K562 (cell line): ENCODE measurements at regions not wholly inside any gene's neighbourhood (a gene's known extent, or its start where the extent isn't known, plus 50 kb on each side); places are given as distances from the start of the nearest gene placed in this dataset.

ENCODE experiments used
- ATAC-seq: fragments of 200-7000 bp; cut with Tn5 transposase; 3 replicates; pipeline ENCODE4 v1.9.1; 2020; ENCODE audit warnings: moderate library complexity
- BruUV-seq: library from RNA; stranded (reverse); fragments of 400-500 nt; replicated peaks from 2 replicates; lab custom pipeline; 2021; lab: Mats Ljungman, UMichigan
- CTCF ChIA-PET: fragments of 300-600 bp; formaldehyde crosslinking; extraction: SDS; loops from one replicate; lab custom pipeline; 2021; ENCODE audit warnings: low intra/inter-chr PET ratio; lab: Yijun Ruan, JAX
- POLR2A ChIA-PET: fragments of 300-600, 350-650 bp; sonication (Branson Sonifier 250); formaldehyde crosslinking; extraction: SDS; loops from one replicate; lab custom pipeline; 2021; ENCODE audit warnings: antibody characterized with exemption, inconsistent platforms; lab: Yijun Ruan, JAX
- DNase-seq, 4 experiments: peaks; one replicate each; pipeline versions ENCODE4 v3.0.0 to v3.0.0-alpha.2; 2011 to 2018; ENCODE audit warnings: low spot score in 3 of 4, mixed read lengths in 3 of 4; ENCODE audit errors: extremely low read depth in 1 of 4
- FAIRE-seq: peaks from 2 replicates; lab custom pipeline; 2011; peaks lifted over from hg19 to GRCh38; lab: Jason Lieb, UNC
- H2AFZ ChIP-seq: 2 replicates; pipeline ENCODE4 v1.6.0; 2011; ENCODE audit warnings: low read depth, low read length, control low read depth, inconsistent platforms
- H3K27ac ChIP-seq: fragments of 200-600 bp; 3 replicates; pipeline ENCODE4 v1.8.0; 2011; ENCODE audit warnings: low read depth, mild to moderate bottlenecking, control low read depth, inconsistent platforms, low read length, moderate library complexity, mixed read lengths; ENCODE audit errors: extremely low read depth
- H3K27me3 ChIP-seq, 2 experiments: fragments of 300-600 bp in 1 of 2; 2 replicates in 1 of 2; 3 replicates in 1 of 2; pipeline versions ENCODE4 v1.6.0 to v1.8.0; 2011; ENCODE audit warnings: inconsistent platforms in 2 of 2, low read length in 2 of 2, mild to moderate bottlenecking in 1 of 2, mixed read lengths in 1 of 2, moderate library complexity in 1 of 2; ENCODE audit not compliant: control insufficient read depth in 2 of 2, insufficient read depth in 2 of 2
- H3K36me3 ChIP-seq: fragments of 300-600 bp; 3 replicates; pipeline ENCODE4 v1.8.0; 2011; ENCODE audit warnings: mild to moderate bottlenecking, low read length, inconsistent platforms; ENCODE audit not compliant: control insufficient read depth, insufficient read depth
- H3K4me1 ChIP-seq, 2 experiments: fragments of 200-600 bp in 1 of 2; replicated peaks in 1 of 2; 2 replicates in 1 of 2; 3 replicates in 1 of 2; pipeline versions ENCODE4 v1.5.1 to v1.8.0; 2011; ENCODE audit warnings: inconsistent platforms in 2 of 2, low read length in 2 of 2, mild to moderate bottlenecking in 1 of 2, mixed read lengths in 1 of 2, moderate library complexity in 1 of 2; ENCODE audit not compliant: control insufficient read depth in 2 of 2, insufficient read depth in 2 of 2
- H3K4me2 ChIP-seq: 2 replicates; pipeline ENCODE4 v1.6.1; 2011; ENCODE audit warnings: low read length, control low read depth, inconsistent platforms, mixed read lengths; ENCODE audit not compliant: insufficient read depth
- H3K4me3 ChIP-seq: fragments of 200-600 bp; sonication (generic), shearing (Covaris generic); 2 replicates; pipeline ENCODE4 v1.5.1; 2016; ENCODE audit warnings: control low read depth, inconsistent platforms
- H3K79me2 ChIP-seq: fragments of 200-600 bp; 3 replicates; pipeline ENCODE4 v1.8.0; 2011; ENCODE audit warnings: low read length, inconsistent platforms; ENCODE audit not compliant: control insufficient read depth, insufficient read depth
- H3K9ac ChIP-seq, 2 experiments: 2 replicates each; pipeline versions ENCODE4 v1.6.0 to v1.6.1; 2011; ENCODE audit warnings: low read depth in 2 of 2, low read length in 2 of 2, control low read depth in 1 of 2, inconsistent platforms in 1 of 2, mild to moderate bottlenecking in 1 of 2, mixed read lengths in 1 of 2; ENCODE audit not compliant: insufficient read depth in 1 of 2
- H3K9me1 ChIP-seq: one replicate; pipeline ENCODE4 v1.6.0; 2011; ENCODE audit warnings: inconsistent platforms, mild to moderate bottlenecking, low read length, moderate library complexity; ENCODE audit not compliant: control insufficient read depth, insufficient read depth
- H3K9me3 ChIP-seq: replicated peaks from 2 replicates; pipeline ENCODE4 v1.5.1; 2011; ENCODE audit warnings: low read depth, low read length, inconsistent platforms; ENCODE audit not compliant: control insufficient read depth, insufficient read depth
- H4K20me1 ChIP-seq: replicated peaks from 2 replicates; pipeline ENCODE4 v1.6.1; 2011; ENCODE audit warnings: low read length, inconsistent platforms, mixed read lengths; ENCODE audit not compliant: control insufficient read depth, insufficient read depth
- BRF1 ChIP-seq: IDR thresholded peaks from 3 replicates; pipeline ENCODE4 v1.6.1; 2011; ENCODE audit warnings: borderline replicate concordance, mild to moderate bottlenecking; ENCODE audit not compliant: insufficient read length; ENCODE audit errors: extremely low read depth
- CBX2 ChIP-seq: fragments of 200-600 bp; sonication (generic); IDR thresholded peaks from one replicate; pipeline ENCODE4 v1.6.1; 2012; ENCODE audit warnings: mild to moderate bottlenecking, low read length, inconsistent platforms; ENCODE audit not compliant: insufficient read depth, poor library complexity, severe bottlenecking
- CHD1 ChIP-seq: fragments of 200-600 bp; sonication (generic); IDR thresholded peaks from one replicate; pipeline ENCODE4 v1.6.1; 2012; ENCODE audit warnings: mild to moderate bottlenecking, moderate library complexity, low read length, inconsistent platforms
- HDGF ChIP-seq: fragments of 450-650 bp; IDR thresholded peaks from 2 replicates; pipeline ENCODE4 v1.6.1; 2016
- LCOR ChIP-seq: sonication (generic); formaldehyde crosslinking; IDR thresholded peaks from 2 replicates; pipeline ENCODE4 v1.8.0; 2022; ENCODE audit warnings: mild to moderate bottlenecking, missing genetic modification reagents
- NFE2 ChIP-seq: IDR thresholded peaks from 2 replicates; pipeline ENCODE4 v1.6.1; 2014; ENCODE audit warnings: antibody characterized with exemption, low read depth
- NFIX ChIP-seq: fragments of 250-450 bp; sonication (Bioruptor Pico); IDR thresholded peaks from 2 replicates; pipeline ENCODE4 v1.4.0; 2020; ENCODE audit warnings: low read depth, mild to moderate bottlenecking, moderate library complexity
- SMARCA4 ChIP-seq: fragments of 450-650 bp; IDR thresholded peaks from 2 replicates; pipeline ENCODE4 v1.6.1; 2016
- ZNF140 ChIP-seq: fragments of 250-450 bp; sonication (Bioruptor Pico); IDR thresholded peaks from 2 replicates; pipeline ENCODE4 v1.8.0; 2021; ENCODE audit warnings: moderate library complexity, mild to moderate bottlenecking, inconsistent platforms
- ZNF274 ChIP-seq: IDR thresholded peaks from 2 replicates; pipeline ENCODE4 v1.6.1; 2011; ENCODE audit warnings: low read depth, mild to moderate bottlenecking, low read length, moderate library complexity, borderline replicate concordance
- ZNF57 ChIP-seq: fragments of 450-650 bp; formaldehyde crosslinking; IDR thresholded peaks from 2 replicates; pipeline ENCODE4 v1.4.0; 2020; ENCODE audit warnings: mild to moderate bottlenecking, moderate library complexity
- WGBS: fragments of 100-300 bp; shearing (Covaris generic); methylation state at CpG from one replicate; pipeline ENCODE4 v1.1.6; 2016; ENCODE audit warnings: low coverage, mixed read lengths; ENCODE audit not compliant: insufficient coverage; ENCODE audit errors: missing lambda C conversion rate; 5-methylcytosine and 5-hydroxymethylcytosine counted together
- in situ Hi-C: fragments of 300-500 bp; cut with MboI; formaldehyde crosslinking; loops from 4 replicates; pipeline ENCODE4 v1.15.0; 2018; ENCODE audit warnings: inconsistent platforms, mixed read lengths
- intact Hi-C: fragments of 100-400 bp; cut with micrococcal nuclease; formaldehyde crosslinking; loops from 2 replicates; pipeline ENCODE4 v1.14.2; 2022
- TF ChIP-seq, protein P1 (sequence below): fragments of 450-650 bp; IDR thresholded peaks from 2 replicates; pipeline ENCODE4 v1.6.1; 2016; ENCODE audit warnings: antibody characterized with exemption
- TF ChIP-seq, protein P2 (sequence below): fragments of 250-450 bp; sonication (Bioruptor Pico); IDR thresholded peaks from 2 replicates; pipeline ENCODE4 v1.8.0; 2022; ENCODE audit warnings: moderate library complexity, mild to moderate bottlenecking, inconsistent platforms
- TF ChIP-seq, protein P3 (sequence below): fragments of 250-450 bp; sonication (Bioruptor Pico); IDR thresholded peaks from 2 replicates; pipeline ENCODE4 v1.5.0; 2020; ENCODE audit warnings: mild to moderate bottlenecking, borderline replicate concordance

DNA sequence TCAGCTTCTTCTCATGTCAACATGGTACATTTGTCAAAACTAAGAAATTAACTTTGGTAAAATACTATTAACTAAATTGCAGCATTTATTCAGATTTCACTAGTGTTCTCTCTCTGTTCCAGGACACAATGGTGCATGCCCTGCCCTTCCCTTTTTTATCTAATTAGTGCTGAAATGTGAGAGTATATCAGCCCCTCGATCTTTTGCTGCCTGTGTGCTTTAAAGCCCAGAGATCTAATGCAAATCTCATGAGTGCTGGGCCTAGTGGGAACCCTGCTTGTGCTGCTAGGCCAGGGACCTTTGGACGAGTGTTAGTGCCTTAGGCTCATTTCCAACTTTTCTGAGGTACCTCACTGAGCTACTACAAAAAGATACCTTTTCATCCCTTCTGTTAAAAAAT, 221.1 kb upstream of the EDNRB start:
- Histone ChIP-seq H3K79me2 (no peaks in the 10 kb centered on the region), H3K4me1 (no peaks in the 10 kb centered on the region), H3K9me1 (no peaks in the 10 kb centered on the region), H4K20me1 (no peaks in the 10 kb centered on the region), H2AFZ (no peak overlapping the region), H3K36me3 (no peaks in the 10 kb centered on the region), H3K9me3 (no peaks in the 10 kb centered on the region), H3K9ac (no peak overlapping the region), H3K27me3 (no peaks in the 10 kb centered on the region), H3K27ac (no peak overlapping the region), H3K4me3 (no peak overlapping the region), H3K4me2 (no peak overlapping the region)
- DNase-seq (no peak), ATAC-seq (no peak), FAIRE-seq (no peak)
- POLR2A ChIA-PET = no interaction called here
- in situ Hi-C loops = loop anchor here (25.0 kb wide), 1 partner anchor 848 kb away; no protein-coding TSS in a partner anchor
- intact Hi-C loops = loop anchor here (5.0 to 10.0 kb wide), 3 partner anchors 535 to 1403 kb away; no protein-coding TSS in a partner anchor
- WGBS = 0% methylated on average over 2 of the region's 2 CpGs
- CTCF ChIA-PET = no interaction called here
- no TSS peak for BruUV-seq
- no peak for TF ChIP-seq NFE2
- TF ChIP-seq ZNF57 (CRISPR knock-in tag) = no peak
- TF ChIP-seq NFIX (CRISPR knock-in tag) = no peak
- TF ChIP-seq, protein P1, sequence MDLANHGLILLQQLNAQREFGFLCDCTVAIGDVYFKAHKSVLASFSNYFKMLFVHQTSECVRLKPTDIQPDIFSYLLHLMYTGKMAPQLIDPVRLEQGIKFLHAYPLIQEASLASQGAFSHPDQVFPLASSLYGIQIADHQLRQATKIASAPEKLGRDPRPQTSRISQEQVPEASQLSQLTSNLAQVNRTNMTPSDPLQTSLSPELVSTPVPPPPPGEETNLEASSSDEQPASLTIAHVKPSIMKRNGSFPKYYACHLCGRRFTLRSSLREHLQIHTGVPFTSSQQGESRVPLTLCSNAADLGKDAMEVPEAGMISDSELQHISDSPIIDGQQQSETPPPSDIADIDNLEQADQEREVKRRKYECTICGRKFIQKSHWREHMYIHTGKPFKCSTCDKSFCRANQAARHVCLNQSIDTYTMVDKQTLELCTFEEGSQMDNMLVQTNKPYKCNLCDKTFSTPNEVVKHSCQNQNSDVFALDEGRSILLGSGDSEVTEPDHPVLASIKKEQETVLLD = no peak
- no peak for TF ChIP-seq CBX2
- TF ChIP-seq LCOR (CRISPR knock-in tag) = no peak
- TF ChIP-seq, protein P2, sequence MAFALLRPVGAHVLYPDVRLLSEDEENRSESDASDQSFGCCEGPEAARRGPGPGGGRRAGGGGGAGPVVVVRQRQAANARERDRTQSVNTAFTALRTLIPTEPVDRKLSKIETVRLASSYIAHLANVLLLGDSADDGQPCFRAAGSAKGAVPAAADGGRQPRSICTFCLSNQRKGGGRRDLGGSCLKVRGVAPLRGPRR (CRISPR knock-in tag) = no peak
- TF ChIP-seq BRF1 = no peak
- TF ChIP-seq, protein P3, sequence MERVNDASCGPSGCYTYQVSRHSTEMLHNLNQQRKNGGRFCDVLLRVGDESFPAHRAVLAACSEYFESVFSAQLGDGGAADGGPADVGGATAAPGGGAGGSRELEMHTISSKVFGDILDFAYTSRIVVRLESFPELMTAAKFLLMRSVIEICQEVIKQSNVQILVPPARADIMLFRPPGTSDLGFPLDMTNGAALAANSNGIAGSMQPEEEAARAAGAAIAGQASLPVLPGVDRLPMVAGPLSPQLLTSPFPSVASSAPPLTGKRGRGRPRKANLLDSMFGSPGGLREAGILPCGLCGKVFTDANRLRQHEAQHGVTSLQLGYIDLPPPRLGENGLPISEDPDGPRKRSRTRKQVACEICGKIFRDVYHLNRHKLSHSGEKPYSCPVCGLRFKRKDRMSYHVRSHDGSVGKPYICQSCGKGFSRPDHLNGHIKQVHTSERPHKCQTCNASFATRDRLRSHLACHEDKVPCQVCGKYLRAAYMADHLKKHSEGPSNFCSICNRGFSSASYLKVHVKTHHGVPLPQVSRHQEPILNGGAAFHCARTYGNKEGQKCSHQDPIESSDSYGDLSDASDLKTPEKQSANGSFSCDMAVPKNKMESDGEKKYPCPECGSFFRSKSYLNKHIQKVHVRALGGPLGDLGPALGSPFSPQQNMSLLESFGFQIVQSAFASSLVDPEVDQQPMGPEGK (CRISPR knock-in tag) = no peak
- TF ChIP-seq HDGF = no peak
- TF ChIP-seq ZNF274 = no peak
- no peak for TF ChIP-seq SMARCA4
- no peak for TF ChIP-seq ZNF140 (CRISPR knock-in tag)
- TF ChIP-seq CHD1 = no peak
